Smooth muscle cell (in vitro differentiated cells): ENCODE measurements at regions not wholly inside any gene's neighbourhood (a gene's known extent, or its start where the extent isn't known, plus 50 kb on each side); places are given as distances from the start of the nearest gene placed in this dataset.

Source experiments
- DNase-seq: peaks from one replicate; lab custom pipeline; 2025; ENCODE audit not compliant: unreplicated experiment; lab: John Stamatoyannopoulos, UW
- H2AFZ ChIP-seq: fragments of 200-600 bp; sonication (generic); 2 replicates; pipeline ENCODE4 v1.6.0; 2016; ENCODE audit warnings: antibody characterized with exemption, low read depth, mild to moderate bottlenecking
- H3F3A ChIP-seq: fragments of 200-600 bp; sonication (generic); 2 replicates; pipeline ENCODE4 v1.6.0; 2017; ENCODE audit warnings: antibody characterized with exemption, low read depth
- H3K27ac ChIP-seq: fragments of 200-600 bp; sonication (generic); 2 replicates; pipeline ENCODE4 v1.5.1; 2016; ENCODE audit warnings: low read depth, mild to moderate bottlenecking
- H3K27me3 ChIP-seq: fragments of 200-600 bp; sonication (generic); 2 replicates; pipeline ENCODE4 v1.6.1; 2016; ENCODE audit warnings: low read depth, mild to moderate bottlenecking
- H3K36me3 ChIP-seq: fragments of 200-600 bp; sonication (generic); 2 replicates; pipeline ENCODE4 v1.5.1; 2016; ENCODE audit warnings: low read depth
- H3K4me1 ChIP-seq: fragments of 200-600 bp; sonication (generic); 2 replicates; pipeline ENCODE4 v1.5.1; 2016; ENCODE audit warnings: low read depth
- H3K4me2 ChIP-seq: fragments of 200-600 bp; sonication (generic); 2 replicates; pipeline ENCODE4 v1.6.0; 2016; ENCODE audit warnings: mild to moderate bottlenecking
- H3K4me3 ChIP-seq: fragments of 200-600 bp; sonication (generic); 2 replicates; pipeline ENCODE4 v1.5.1; 2016; ENCODE audit warnings: mild to moderate bottlenecking
- H3K79me2 ChIP-seq: fragments of 200-600 bp; sonication (generic); 2 replicates; pipeline ENCODE4 v1.6.0; 2016; ENCODE audit warnings: low read depth, mild to moderate bottlenecking
- H3K9ac ChIP-seq: fragments of 200-600 bp; sonication (generic); 2 replicates; pipeline ENCODE4 v1.6.0; 2016; ENCODE audit warnings: low read depth
- H3K9me3 ChIP-seq: fragments of 200-600 bp; sonication (generic); replicated peaks from 2 replicates; pipeline ENCODE4 v1.5.1; 2016; ENCODE audit warnings: low read depth
- H4K20me1 ChIP-seq: fragments of 200-600 bp; sonication (generic); 2 replicates; pipeline ENCODE4 v1.6.0; 2016; ENCODE audit warnings: low read depth
- CTCF ChIP-seq: fragments of 200-600 bp; sonication (generic); IDR thresholded peaks from 2 replicates; pipeline ENCODE4 v1.5.1; 2017; ENCODE audit warnings: borderline replicate concordance, mild to moderate bottlenecking, antibody characterized with exemption; ENCODE audit not compliant: insufficient read depth, poor library complexity, severe bottlenecking
- WGBS: methylation state at CpG from one replicate; pipeline ENCODE4 v1.1.7; 2016; ENCODE audit warnings: low lambda C conversion rate; 5-methylcytosine and 5-hydroxymethylcytosine counted together

DNA sequence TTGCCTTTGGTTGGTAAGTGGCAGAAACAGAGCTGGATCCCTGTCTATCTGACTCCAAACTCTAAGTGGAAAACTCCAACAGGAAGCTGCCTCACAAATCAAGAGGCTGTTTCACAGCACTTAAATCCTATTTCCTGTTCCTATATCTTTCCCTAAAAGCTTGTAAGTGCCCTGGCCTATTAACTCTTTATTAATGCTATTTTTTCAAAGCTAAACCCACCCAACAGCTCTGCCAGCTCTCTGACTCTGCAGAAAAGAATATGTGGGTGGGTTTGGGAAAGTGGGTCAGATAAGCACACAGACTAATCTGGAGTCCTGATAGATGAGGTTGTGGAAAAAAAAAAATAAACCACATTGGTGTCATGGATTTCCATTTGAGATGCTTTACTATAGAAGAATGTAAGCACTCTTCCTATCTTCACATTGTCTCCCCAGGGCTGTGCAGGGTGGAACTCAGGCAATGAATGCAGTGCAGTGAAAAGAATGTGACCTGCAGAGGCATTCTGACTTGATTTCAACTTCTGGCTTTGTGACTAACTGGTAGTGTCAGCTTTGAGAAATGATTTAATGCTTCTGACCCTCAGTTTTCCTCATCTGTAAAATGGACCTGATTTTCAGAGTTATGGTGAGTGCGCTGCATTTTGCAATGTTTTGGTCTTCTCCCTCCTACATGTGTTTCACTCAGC, 125.6 kb downstream of the AASDHPPT start:
- Histone ChIP-seq H3F3A (no peaks in the 10 kb centered on the region), H4K20me1 (no peaks in the 10 kb centered on the region), H3K27me3 (no peaks in the 10 kb centered on the region), H3K4me1 (no peaks in the 10 kb centered on the region), H3K9ac (no peak overlapping the region), H3K27ac (peak overlapping the region; percentile 50), H3K79me2 (no peaks in the 10 kb centered on the region), H3K4me2 (peak overlapping the region; percentile 11), H2AFZ (no peak overlapping the region), H3K9me3 (no peaks in the 10 kb centered on the region), H3K36me3 (no peaks in the 10 kb centered on the region), H3K4me3 (no peak overlapping the region)
- 100% methylated on average over 1 of the region's 1 CpG for WGBS
- TF ChIP-seq CTCF = no peak
- DNase-seq = no peak

- Histone ChIP-seq H3K4me3 (no peak overlapping the region), H3K9me3 (no peaks in the 10 kb centered on the region), H3K4me1 (no peaks in the 10 kb centered on the region), H3K27me3 (no peaks in the 10 kb centered on the region), H3K27ac (no peak overlapping the region), H3K79me2 (no peaks in the 10 kb centered on the region), H3K4me2 (no peak overlapping the region), H3F3A (no peaks in the 10 kb centered on the region), H3K9ac (no peak overlapping the region), H4K20me1 (no peaks in the 10 kb centered on the region), H3K36me3 (no peaks in the 10 kb centered on the region), H2AFZ (no peak overlapping the region)
- WGBS = 90% methylated on average over 6 of the region's 6 CpGs
- no peak for TF ChIP-seq CTCF
- no peak for DNase-seq
Observed at GRCh38 chr11:106208760-106209159, 131.3 kb downstream of the AASDHPPT start.

DNA sequence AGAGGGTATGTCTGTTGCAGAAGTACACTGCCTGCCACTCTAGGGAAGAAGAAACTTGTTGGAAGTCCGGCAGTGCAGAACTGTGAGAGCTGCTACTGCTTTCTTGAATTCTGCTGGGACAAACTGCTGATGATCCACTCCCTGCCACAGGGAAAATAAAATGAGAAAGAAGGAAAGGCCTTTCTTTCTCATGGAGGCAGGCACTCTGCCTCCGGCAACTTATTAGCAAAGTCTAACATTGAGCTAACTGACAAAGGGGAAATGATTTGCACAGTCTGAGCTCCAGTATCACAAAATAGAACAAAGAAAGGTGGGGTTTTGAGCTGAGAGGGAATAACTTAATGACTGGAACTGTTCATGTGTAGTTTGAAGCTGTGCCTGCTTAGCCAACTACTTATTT, 134.6 kb downstream of the AASDHPPT start:
- Histone ChIP-seq H3K27me3 (no peaks in the 10 kb centered on the region), H3K9ac (no peak overlapping the region), H3K9me3 (no peaks in the 10 kb centered on the region), H3K79me2 (no peaks in the 10 kb centered on the region), H3K27ac (no peak overlapping the region), H2AFZ (no peak overlapping the region), H3K4me3 (no peak overlapping the region), H3K4me2 (no peak overlapping the region), H3F3A (no peaks in the 10 kb centered on the region), H3K36me3 (no peaks in the 10 kb centered on the region), H4K20me1 (no peaks in the 10 kb centered on the region), H3K4me1 (no peaks in the 10 kb centered on the region)
- WGBS = 100% methylated on average over 2 of the region's 2 CpGs
- DNase-seq = no peak
- TF ChIP-seq CTCF = no peak

DNA sequence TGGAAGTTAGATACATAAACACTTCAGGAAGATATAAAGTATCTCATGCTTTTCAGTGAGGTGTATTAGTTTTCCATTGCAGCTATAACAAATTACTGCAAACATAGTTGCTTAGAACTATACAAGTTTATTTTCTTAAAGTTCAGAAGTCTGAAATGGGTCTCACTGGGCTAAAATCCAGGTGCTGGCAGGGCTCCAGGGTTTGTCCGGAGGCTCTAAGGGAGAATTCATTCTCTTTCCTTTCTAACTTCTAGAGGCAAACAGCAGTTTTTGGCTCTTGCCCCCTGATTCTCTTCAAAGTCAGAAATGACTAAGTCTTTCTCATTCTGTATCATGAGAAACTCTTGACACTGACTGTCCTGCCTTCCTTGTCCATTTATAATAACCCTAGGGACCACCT, 138.8 kb downstream of the AASDHPPT start:
- H3K4me1 ChIP-seq = peaks cover 9% of the 10 kb centered on the region
- WGBS = 96% methylated on average over 1 of the region's 1 CpG
- no peaks in the 10 kb centered on the region for H3K27me3 ChIP-seq
- H3K9me3 ChIP-seq = no peaks in the 10 kb centered on the region
- H3K4me2 ChIP-seq = no peak overlapping the region
- DNase-seq = no peak
- H4K20me1 ChIP-seq = no peaks in the 10 kb centered on the region
- H3K79me2 ChIP-seq = no peaks in the 10 kb centered on the region
- H3K27ac ChIP-seq = no peak overlapping the region
- no peak overlapping the region for H2AFZ ChIP-seq
- no peak overlapping the region for H3K9ac ChIP-seq
- H3F3A ChIP-seq = no peaks in the 10 kb centered on the region
- no peak for TF ChIP-seq CTCF
- H3K36me3 ChIP-seq = no peaks in the 10 kb centered on the region
- no peak overlapping the region for H3K4me3 ChIP-seq
